Anterior cingulate cortex (tissue), 58 donors: ENCODE measurements at regions not wholly inside any gene's neighbourhood (a gene's known extent, or its start where the extent isn't known, plus 50 kb on each side); places are given as distances from the start of the nearest gene placed in this dataset.

ENCODE experiments used
- DNase-seq, 58 donors: peaks; one replicate each; lab custom pipeline; 2025; lab: John Stamatoyannopoulos, UW

- no peak for DNase-seq
These were observed 569.7 kb upstream of the CITED2 start for GRCh38 chr6:139944131-139944530.

GRCh38 chr6:139943391-139943790 is 568.9 kb upstream of the CITED2 start:
- DNase-seq, result no peak

- DNase-seq, result no peak
These were observed 567.9 kb upstream of the CITED2 start for GRCh38 chr6:139942331-139942730.

GRCh38 chr6:139941826-139942225 is 567.4 kb upstream of the CITED2 start:
- no peak for DNase-seq

GRCh38 chr6:139940741-139941729 is 566.6 kb upstream of the CITED2 start:
- DNase-seq, result no peak

GRCh38 chr6:139939189-139939979 is 564.9 kb upstream of the CITED2 start:
- no peak for DNase-seq

- no peak for DNase-seq
These were observed 558.2 kb upstream of the CITED2 start for GRCh38 chr6:139932671-139933070.

- DNase-seq, result no peak
These were observed 557.3 kb upstream of the CITED2 start for GRCh38 chr6:139931747-139932146.

- no peak for DNase-seq
These were observed 553.4 kb upstream of the CITED2 start for GRCh38 chr6:139927742-139928305.

GRCh38 chr6:139927236-139927635 is 552.8 kb upstream of the CITED2 start:
- no peak for DNase-seq

GRCh38 chr6:139926711-139927110 is 552.3 kb upstream of the CITED2 start:
- no peak for DNase-seq

- no peak for DNase-seq
These were observed 551.6 kb upstream of the CITED2 start for GRCh38 chr6:139925894-139926641.

- DNase-seq, result no peak
These were observed 549.6 kb upstream of the CITED2 start for GRCh38 chr6:139923964-139924475.

- DNase-seq, result no peak
These were observed 547.8 kb upstream of the CITED2 start for GRCh38 chr6:139922236-139922635.

GRCh38 chr6:139920776-139921100 is 546.3 kb upstream of the CITED2 start:
- no peak for DNase-seq

- DNase-seq, result no peak
These were observed 545.8 kb upstream of the CITED2 start for GRCh38 chr6:139920027-139920775.

- DNase-seq, result no peak
These were observed 544.9 kb upstream of the CITED2 start for GRCh38 chr6:139919107-139920026.

GRCh38 chr6:139917951-139918630 is 543.6 kb upstream of the CITED2 start:
- no peak for DNase-seq
